HG02798 (cell line): ENCODE measurements at regions not wholly inside any gene's neighbourhood (a gene's known extent, or its start where the extent isn't known, plus 50 kb on each side); places are given as distances from the start of the nearest gene placed in this dataset.

Experiments used
- ATAC-seq: cut with Tn5 transposase; IDR thresholded peaks from one replicate; pipeline ENCODE4 v1.9.1; 2021; ENCODE audit warnings: mild to moderate bottlenecking; ENCODE audit not compliant: unreplicated experiment, poor library complexity

- no peak for ATAC-seq
Observed at GRCh38 chrX:20641954-20642353, 375.2 kb upstream of the RPS6KA3 start.

- ATAC-seq = no peak
Observed at GRCh38 chrX:20639115-20639514, 372.4 kb upstream of the RPS6KA3 start.

GRCh38 chrX:20637351-20637750 is 370.6 kb upstream of the RPS6KA3 start:
- ATAC-seq = no peak

GRCh38 chrX:20633451-20633850 is 366.7 kb upstream of the RPS6KA3 start:
- no peak for ATAC-seq

- no peak for ATAC-seq
Observed at GRCh38 chrX:20623448-20623847, 356.7 kb upstream of the RPS6KA3 start.

GRCh38 chrX:20620306-20620705 is 353.6 kb upstream of the RPS6KA3 start:
- ATAC-seq = no peak

GRCh38 chrX:20609916-20610415 is 343.3 kb upstream of the RPS6KA3 start:
- ATAC-seq = no peak

GRCh38 chrX:20606831-20607230 is 340.1 kb upstream of the RPS6KA3 start:
- ATAC-seq = no peak

- ATAC-seq = no peak
Observed at GRCh38 chrX:20596856-20597255, 330.1 kb upstream of the RPS6KA3 start.

- peak; percentile 63 for ATAC-seq
Observed at GRCh38 chrX:20595928-20596575, 329.3 kb upstream of the RPS6KA3 start.

GRCh38 chrX:20594985-20595384 is 328.3 kb upstream of the RPS6KA3 start:
- ATAC-seq = no peak

GRCh38 chrX:20593836-20594235 is 327.1 kb upstream of the RPS6KA3 start:
- ATAC-seq = no peak

- no peak for ATAC-seq
Observed at GRCh38 chrX:20593402-20593801, 326.7 kb upstream of the RPS6KA3 start.

- ATAC-seq = no peak
Observed at GRCh38 chrX:20591246-20591645, 324.5 kb upstream of the RPS6KA3 start.

GRCh38 chrX:20585782-20586181 is 319.1 kb upstream of the RPS6KA3 start:
- no peak for ATAC-seq

GRCh38 chrX:20571611-20572010 is 304.9 kb upstream of the RPS6KA3 start:
- ATAC-seq = no peak

GRCh38 chrX:20567108-20567507 is 300.4 kb upstream of the RPS6KA3 start:
- no peak for ATAC-seq

- ATAC-seq = peak; percentile 44
Observed at GRCh38 chrX:20547611-20548051, 280.9 kb upstream of the RPS6KA3 start.

GRCh38 chrX:20545538-20545937 is 278.8 kb upstream of the RPS6KA3 start:
- no peak for ATAC-seq

GRCh38 chrX:20542072-20542471 is 275.4 kb upstream of the RPS6KA3 start:
- ATAC-seq = no peak

GRCh38 chrX:20538974-20539373 is 272.3 kb upstream of the RPS6KA3 start:
- no peak for ATAC-seq

- no peak for ATAC-seq
Observed at GRCh38 chrX:20531667-20532066, 265.0 kb upstream of the RPS6KA3 start.
